ENCODE measurements at regions not wholly inside any gene's neighbourhood (a gene's known extent, or its start where the extent isn't known, plus 50 kb on each side); places are given as distances from the start of the nearest gene placed in this dataset.

GRCh38 chr22:47335958-47336357 is 573.5 kb downstream of the TBC1D22A start:
- no peak overlapping the region for H3K4me3 ChIP-seq
- H3K27ac ChIP-seq = no peak overlapping the region
- peaks cover 0 to 15% (median 0%) of the 10 kb centered on the region in 4 donors for H3K9me3 ChIP-seq
- no peaks in the 10 kb centered on the region for H3K36me3 ChIP-seq
- DNase-seq = no peak
- H3K4me1 ChIP-seq = no peaks in the 10 kb centered on the region
- TF ChIP-seq POLR2A (IDR thresholded peaks at IDR 0.05) (no peak), CTCF (IDR thresholded peaks at IDR 0.05) (no peak), POLR2AphosphoS5 (IDR thresholded peaks at IDR 0.05) (no peak), EP300 (IDR thresholded peaks at IDR 0.05) (no peak)
- H3K27me3 ChIP-seq = peaks cover 0 to 14% (median 0%) of the 10 kb centered on the region in 3 donors
- 91 to 100% (median 95%) methylated on average over 3 of the region's 3 CpGs for WGBS, 5 donors
- intact Hi-C loops (cut with DNase I; ENCODE audit: low total_unique reads) = no loop called here

- H3K27ac ChIP-seq = no peak overlapping the region
- peaks cover 0 to 15% (median 0%) of the 10 kb centered on the region in 4 donors for H3K9me3 ChIP-seq
- peaks cover 0 to 19% (median 0%) of the 10 kb centered on the region in 3 donors for H3K27me3 ChIP-seq
- DNase-seq = no peak
- no peaks in the 10 kb centered on the region for H3K36me3 ChIP-seq
- TF ChIP-seq POLR2AphosphoS5 (IDR thresholded peaks at IDR 0.05) = no peak
- TF ChIP-seq CTCF (IDR thresholded peaks at IDR 0.05) = no peak
- no peak for TF ChIP-seq EP300 (IDR thresholded peaks at IDR 0.05)
- TF ChIP-seq POLR2A (IDR thresholded peaks at IDR 0.05) = no peak
- H3K4me1 ChIP-seq = no peaks in the 10 kb centered on the region
- no peak overlapping the region for H3K4me3 ChIP-seq
- 68 to 78% (median 71%) methylated on average over 10 of the region's 10 CpGs for WGBS, 5 donors
- intact Hi-C loops (cut with DNase I; ENCODE audit: low total_unique reads) = no loop called here
Measured at GRCh38 chr22:47335460-47335859, 573.0 kb downstream of the TBC1D22A start.

- Histone ChIP-seq H3K36me3 (no peaks in the 10 kb centered on the region), H3K27me3 (peaks cover 0 to 28% (median 0%) of the 10 kb centered on the region in 3 donors), H3K9me3 (peaks cover 0 to 15% (median 0%) of the 10 kb centered on the region in 4 donors), H3K4me3 (no peak overlapping the region), H3K4me1 (no peaks in the 10 kb centered on the region), H3K27ac (no peak overlapping the region)
- no peak for TF ChIP-seq CTCF (IDR thresholded peaks at IDR 0.05)
- TF ChIP-seq EP300 (IDR thresholded peaks at IDR 0.05) = no peak
- TF ChIP-seq POLR2A (IDR thresholded peaks at IDR 0.05) = no peak
- no peak for TF ChIP-seq POLR2AphosphoS5 (IDR thresholded peaks at IDR 0.05)
- intact Hi-C loops (cut with DNase I; ENCODE audit: low total_unique reads) = no loop called here
- DNase-seq = no peak
- WGBS, 5 donors = 64 to 81% (median 74%) methylated on average over 7 of the region's 7 CpGs
Measured at GRCh38 chr22:47334601-47335000, 572.2 kb downstream of the TBC1D22A start.

GRCh38 chr22:47333625-47334024 is 571.2 kb downstream of the TBC1D22A start:
- WGBS, 5 donors = 38 to 67% (median 47%) methylated on average over 1 to 2 of the region's 2 CpGs
- H3K4me1 ChIP-seq = no peaks in the 10 kb centered on the region
- intact Hi-C loops (cut with DNase I; ENCODE audit: low total_unique reads) = no loop called here
- H3K36me3 ChIP-seq = no peaks in the 10 kb centered on the region
- TF ChIP-seq CTCF (IDR thresholded peaks at IDR 0.05) = no peak
- no peak for TF ChIP-seq POLR2AphosphoS5 (IDR thresholded peaks at IDR 0.05)
- no peak for TF ChIP-seq EP300 (IDR thresholded peaks at IDR 0.05)
- TF ChIP-seq POLR2A (IDR thresholded peaks at IDR 0.05) = no peak
- no peak overlapping the region for H3K27ac ChIP-seq
- DNase-seq = peak in 1 of 2 donors; percentile 52
- H3K9me3 ChIP-seq = peaks cover 0 to 15% (median 0%) of the 10 kb centered on the region in 4 donors
- peaks cover 0 to 32% (median 0%) of the 10 kb centered on the region in 3 donors for H3K27me3 ChIP-seq
- H3K4me3 ChIP-seq = no peak overlapping the region
